ENCODE measurements at regions not wholly inside any gene's neighbourhood (a gene's known extent, or its start where the extent isn't known, plus 50 kb on each side); places are given as distances from the start of the nearest gene placed in this dataset.

- no peak for TF ChIP-seq GATA2 (IDR thresholded peaks at IDR 0.05; ENCODE audit: low read depth, low read length)
- TF ChIP-seq GATA3 (IDR thresholded peaks at IDR 0.05; ENCODE audit: low read depth, low read length) = no peak
Measured at GRCh38 chr2:230593765-230594164, 118.9 kb upstream of the CAB39 start.

GRCh38 chr2:230594286-230594840 is 118.3 kb upstream of the CAB39 start:
- TF ChIP-seq GATA3 (IDR thresholded peaks at IDR 0.05; ENCODE audit: low read depth, low read length) (no peak), GATA2 (IDR thresholded peaks at IDR 0.05; ENCODE audit: low read depth, low read length) (no peak)

- TF ChIP-seq GATA2 (IDR thresholded peaks at IDR 0.05; ENCODE audit: low read depth, low read length) = no peak
- no peak for TF ChIP-seq GATA3 (IDR thresholded peaks at IDR 0.05; ENCODE audit: low read depth, low read length)
Measured at GRCh38 chr2:230599853-230600252, 112.8 kb upstream of the CAB39 start.

- TF ChIP-seq GATA2 (IDR thresholded peaks at IDR 0.05; ENCODE audit: low read depth, low read length) = no peak
- TF ChIP-seq GATA3 (IDR thresholded peaks at IDR 0.05; ENCODE audit: low read depth, low read length) = no peak
Measured at GRCh38 chr2:230600285-230600684, 112.4 kb upstream of the CAB39 start.

- TF ChIP-seq GATA3 (IDR thresholded peaks at IDR 0.05; ENCODE audit: low read depth, low read length) = no peak
- TF ChIP-seq GATA2 (IDR thresholded peaks at IDR 0.05; ENCODE audit: low read depth, low read length) = no peak
Measured at GRCh38 chr2:230600881-230601280, 111.8 kb upstream of the CAB39 start.

GRCh38 chr2:230601510-230601909 is 111.1 kb upstream of the CAB39 start:
- no peak for TF ChIP-seq GATA3 (IDR thresholded peaks at IDR 0.05; ENCODE audit: low read depth, low read length)
- TF ChIP-seq GATA2 (IDR thresholded peaks at IDR 0.05; ENCODE audit: low read depth, low read length) = no peak

GRCh38 chr2:230602562-230603230 is 109.9 kb upstream of the CAB39 start:
- TF ChIP-seq GATA2 (IDR thresholded peaks at IDR 0.05; ENCODE audit: low read depth, low read length) (no peak), GATA3 (IDR thresholded peaks at IDR 0.05; ENCODE audit: low read depth, low read length) (no peak)

- TF ChIP-seq GATA3 (IDR thresholded peaks at IDR 0.05; ENCODE audit: low read depth, low read length) = no peak
- TF ChIP-seq GATA2 (IDR thresholded peaks at IDR 0.05; ENCODE audit: low read depth, low read length) = no peak
Measured at GRCh38 chr2:230614040-230614439, 98.6 kb upstream of the CAB39 start.

GRCh38 chr2:230614913-230615332 is 97.7 kb upstream of the CAB39 start:
- no peak for TF ChIP-seq GATA3 (IDR thresholded peaks at IDR 0.05; ENCODE audit: low read depth, low read length)

- TF ChIP-seq GATA3 (IDR thresholded peaks at IDR 0.05; ENCODE audit: low read depth, low read length) = no peak
- no peak for TF ChIP-seq GATA2 (IDR thresholded peaks at IDR 0.05; ENCODE audit: low read depth, low read length)
Measured at GRCh38 chr2:230619491-230619890, 93.2 kb upstream of the CAB39 start.

- TF ChIP-seq GATA3 (IDR thresholded peaks at IDR 0.05; ENCODE audit: low read depth, low read length) = no peak
- no peak for TF ChIP-seq GATA2 (IDR thresholded peaks at IDR 0.05; ENCODE audit: low read depth, low read length)
Measured at GRCh38 chr2:230627806-230628724, 84.6 kb upstream of the CAB39 start.

- TF ChIP-seq GATA2 (IDR thresholded peaks at IDR 0.05; ENCODE audit: low read depth, low read length) = no peak
- no peak for TF ChIP-seq GATA3 (IDR thresholded peaks at IDR 0.05; ENCODE audit: low read depth, low read length)
Measured at GRCh38 chr2:230631470-230631869, 81.2 kb upstream of the CAB39 start.

- TF ChIP-seq GATA2 (IDR thresholded peaks at IDR 0.05; ENCODE audit: low read depth, low read length) = no peak
- no peak for TF ChIP-seq GATA3 (IDR thresholded peaks at IDR 0.05; ENCODE audit: low read depth, low read length)
Measured at GRCh38 chr2:230634146-230634545, 78.5 kb upstream of the CAB39 start.

- TF ChIP-seq GATA3 (IDR thresholded peaks at IDR 0.05; ENCODE audit: low read depth, low read length) (no peak), GATA2 (IDR thresholded peaks at IDR 0.05; ENCODE audit: low read depth, low read length) (no peak)
Measured at GRCh38 chr2:230636684-230637271, 75.9 kb upstream of the CAB39 start.

All from SH-SY5Y (cell line).